ENCODE measurements at regions not wholly inside any gene's neighbourhood (a gene's known extent, or its start where the extent isn't known, plus 50 kb on each side); places are given as distances from the start of the nearest gene placed in this dataset.

DNA sequence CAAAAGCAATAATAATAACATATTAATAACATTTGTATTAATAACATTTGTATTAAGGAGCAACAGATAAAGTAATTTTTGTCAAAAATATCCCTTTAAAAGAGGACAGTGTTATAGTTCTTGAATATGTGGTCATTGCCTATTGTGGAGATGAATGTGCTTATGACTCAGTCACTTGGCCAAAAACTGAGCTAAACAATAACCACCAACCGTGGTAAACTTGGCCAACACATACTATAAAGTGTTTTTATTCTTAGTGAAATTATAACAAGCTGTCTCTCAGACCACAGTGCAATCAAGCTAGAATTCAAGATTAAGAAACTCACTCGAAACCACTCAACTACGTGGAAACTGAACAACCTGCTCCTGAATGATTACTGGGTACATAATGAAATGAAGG is 159.2 kb upstream of the PLPPR1 start:
- Histone ChIP-seq H3K27ac (ENCODE audit: extremely low read length, insufficient read depth, low read length) (no peak overlapping the region), H3K9me3 (ENCODE audit: low read length) (no peaks in the 10 kb centered on the region), H4K20me1 (ENCODE audit: insufficient read depth, low read length) (no peaks in the 10 kb centered on the region), H3K9ac (ENCODE audit: insufficient read depth, low read depth, low read length) (no peak overlapping the region), H3K4me1 (ENCODE audit: insufficient read depth, low read length) (no peaks in the 10 kb centered on the region), H3K4me3 (replicated peaks in 1 of 3; ENCODE audit: insufficient read depth in 1 of 3, low read depth in 2 of 3, low read length in 3 of 3) (no peak overlapping the region), H2AFZ (ENCODE audit: low read length) (no peak overlapping the region), H3K36me3 (replicated peaks in 1 of 2; ENCODE audit: control insufficient read depth in 1 of 2, insufficient read depth in 2 of 2, low read length in 2 of 2) (no peaks in the 10 kb centered on the region), H3K4me2 (ENCODE audit: low read depth, low read length) (no peak overlapping the region), H3K27me3 (ENCODE audit: control insufficient read depth in 1 of 2, insufficient read depth in 2 of 2, low read length in 2 of 2) (no peaks in the 10 kb centered on the region), H3K79me2 (ENCODE audit: insufficient read depth, low read length) (no peaks in the 10 kb centered on the region)
- TF ChIP-seq RELA (CRISPR knock-in tag; IDR thresholded peaks at IDR 0.05), result no peak
- no peak for TF ChIP-seq ZNF557 (CRISPR knock-in tag; IDR thresholded peaks at IDR 0.05)
- TF ChIP-seq ZNF383 (CRISPR knock-in tag; IDR thresholded peaks at IDR 0.05; ENCODE audit: borderline replicate concordance), result no peak
- no peak for TF ChIP-seq ZNF280D (CRISPR knock-in tag; IDR thresholded peaks at IDR 0.05)
- no peak for TF ChIP-seq ZEB1 (IDR thresholded peaks at IDR 0.05; ENCODE audit: insufficient replicate concordance, low read depth)
- TF ChIP-seq SKIL (CRISPR knock-in tag; IDR thresholded peaks at IDR 0.05; ENCODE audit: borderline replicate concordance), result no peak
- intact Hi-C loops (cut with micrococcal nuclease; ENCODE audit: unreplicated experiment) (no loop called here), in situ Hi-C loops (cut with HindIII; ENCODE audit: extremely low pct_ligation_motif_present, low pct_unique_long_range_greater_than_20kb) (no loop called here)
- no peak for ATAC-seq
- no peak for DNase-seq (ENCODE audit: low spot score)
- WGBS (ENCODE audit: low lambda C conversion rate), result 36% methylated on average over 3 of the region's 3 CpGs
- FAIRE-seq, result no peak
- BruUV-seq (replicated peaks), result no TSS peak
- ChIA-PET CTCF (ENCODE audit: low intra/inter-chr PET ratio, low total read pairs) (no interaction called here), POLR2A (no interaction called here)

Measured in HepG2 (cell line).